ENCODE measurements at regions not wholly inside any gene's neighbourhood (a gene's known extent, or its start where the extent isn't known, plus 50 kb on each side); places are given as distances from the start of the nearest gene placed in this dataset.

GRCh38 chr3:106768941-106769480 lies 608.2 kb upstream of the CCDC54 start:
- TF ChIP-seq EZH2 (IDR thresholded peaks at IDR 0.05; ENCODE audit: low read depth, unreplicated experiment) = no peak
- TF ChIP-seq CTCF (conservative IDR thresholded peaks at IDR 0.05; ENCODE audit: low read depth in 2 of 2) = no peak
- no peak for TF ChIP-seq ETS1 (IDR thresholded peaks at IDR 0.05)
- no peak for TF ChIP-seq POLR2AphosphoS5 (IDR thresholded peaks at IDR 0.05; ENCODE audit: low read depth)
- no peak for TF ChIP-seq JUNB (IDR thresholded peaks at IDR 0.05; ENCODE audit: unreplicated experiment)
- no peak for TF ChIP-seq CREB1 (CRISPR knock-in tag; IDR thresholded peaks at IDR 0.05; ENCODE audit: low read depth)
- TF ChIP-seq REST (IDR thresholded peaks at IDR 0.05; ENCODE audit: unreplicated experiment) = no peak
- TF ChIP-seq EZH2phosphoT487 (IDR thresholded peaks at IDR 0.05; ENCODE audit: unreplicated experiment) = no peak
- TF ChIP-seq NANOG (IDR thresholded peaks at IDR 0.05; ENCODE audit: borderline replicate concordance) = no peak
- TF ChIP-seq ZNF462 (CRISPR knock-in tag; IDR thresholded peaks at IDR 0.05) = no peak
- TF ChIP-seq STAT1 (IDR thresholded peaks at IDR 0.05; ENCODE audit: unreplicated experiment) = no peak
- TF ChIP-seq ZNF114 (CRISPR knock-in tag; IDR thresholded peaks at IDR 0.05) = no peak

Data from GM23338 (cell line).